Activated CD8-positive, alpha-beta T cell treated with anti-CD3 and anti-CD28 coated beads for 36 hours (primary cell): ENCODE measurements at regions not wholly inside any gene's neighbourhood (a gene's known extent, or its start where the extent isn't known, plus 50 kb on each side); places are given as distances from the start of the nearest gene placed in this dataset.

Experiments used
- ATAC-seq: fragments of 200-7000 bp; cut with Tn5 transposase; one replicate; pipeline ENCODE4 v1.10.0; 2021; ENCODE audit warnings: mild to moderate bottlenecking, moderate library complexity
- CTCF ChIA-PET: fragments of 350-600 bp; sonication (Branson Sonifier 250); formaldehyde crosslinking; loops from one replicate; lab custom pipeline; 2021; ENCODE audit warnings: antibody characterized with exemption; lab: Charles Lee
- POLR2A ChIA-PET: fragments of 350-600 bp; sonication (Branson Sonifier 250); formaldehyde crosslinking; loops from one replicate; lab custom pipeline; 2021; ENCODE audit warnings: antibody characterized with exemption; lab: Charles Lee
- DNase-seq: peaks from one replicate; pipeline ENCODE4 v3.0.0-alpha.2; 2020
- H3K27ac Mint-ChIP-seq: one replicate; pipeline ENCODE4 v1.8.0; 2021; ENCODE audit warnings: mild to moderate bottlenecking, mixed read lengths
- H3K27me3 Mint-ChIP-seq: one replicate; pipeline ENCODE4 v1.8.0; 2021; ENCODE audit warnings: mixed read lengths
- H3K36me3 Mint-ChIP-seq: one replicate; pipeline ENCODE4 v1.8.0; 2021; ENCODE audit warnings: low read depth, mixed read lengths
- H3K4me1 Mint-ChIP-seq: one replicate; pipeline ENCODE4 v1.8.0; 2021; ENCODE audit warnings: low read depth, mixed read lengths
- H3K4me3 Mint-ChIP-seq: one replicate; pipeline ENCODE4 v1.8.0; 2021; ENCODE audit warnings: mild to moderate bottlenecking, moderate library complexity, mixed read lengths
- H3K9me3 Mint-ChIP-seq: one replicate; pipeline ENCODE4 v1.8.0; 2021; ENCODE audit warnings: mixed read lengths
- CTCF ChIP-seq: fragments of 200-600 bp; IDR thresholded peaks from one replicate; pipeline ENCODE4 v1.8.0; 2022; ENCODE audit warnings: antibody characterized with exemption, mild to moderate bottlenecking
- intact Hi-C: fragments of 100-400 bp; cut with micrococcal nuclease; formaldehyde crosslinking; loops from one replicate; pipeline ENCODE4 v1.10.0; 2022

GRCh38 chr9:99588299-99588698 is 233.4 kb upstream of the NR4A3 start:
- intact Hi-C loops = no loop called here
- Mint-ChIP-seq H3K27ac (no peak overlapping the region), H3K4me1 (no peaks in the 10 kb centered on the region), H3K9me3 (no peaks in the 10 kb centered on the region), H3K36me3 (no peaks in the 10 kb centered on the region), H3K27me3 (peaks cover 15% of the 10 kb centered on the region), H3K4me3 (no peak overlapping the region)
- CTCF ChIA-PET = no interaction called here
- no peak for DNase-seq
- TF ChIP-seq CTCF = no peak
- POLR2A ChIA-PET = no interaction called here
- no peak for ATAC-seq

GRCh38 chr9:99588747-99589146 is 232.9 kb upstream of the NR4A3 start:
- Mint-ChIP-seq H3K27ac (no peak overlapping the region), H3K4me1 (no peaks in the 10 kb centered on the region), H3K9me3 (no peaks in the 10 kb centered on the region), H3K27me3 (peaks cover 13% of the 10 kb centered on the region), H3K4me3 (no peak overlapping the region), H3K36me3 (no peaks in the 10 kb centered on the region)
- ChIA-PET POLR2A (no interaction called here), CTCF (no interaction called here)
- ATAC-seq (no peak), DNase-seq (no peak)
- no peak for TF ChIP-seq CTCF
- intact Hi-C loops = no loop called here

GRCh38 chr9:99590410-99590809 is 231.3 kb upstream of the NR4A3 start:
- ChIA-PET CTCF (interaction anchor here (0.7 kb wide), 1 partner anchor 9 kb away, joined by 3 read pairs; no protein-coding TSS in a partner anchor), POLR2A (no interaction called here)
- TF ChIP-seq CTCF = no peak
- no peak overlapping the region for H3K4me3 Mint-ChIP-seq
- ATAC-seq = no peak
- peaks cover 17% of the 10 kb centered on the region for H3K27me3 Mint-ChIP-seq
- intact Hi-C loops = no loop called here
- H3K4me1 Mint-ChIP-seq = no peaks in the 10 kb centered on the region
- H3K9me3 Mint-ChIP-seq = no peaks in the 10 kb centered on the region
- no peak for DNase-seq
- no peak overlapping the region for H3K27ac Mint-ChIP-seq
- no peaks in the 10 kb centered on the region for H3K36me3 Mint-ChIP-seq

GRCh38 chr9:99590840-99591239 is 230.8 kb upstream of the NR4A3 start:
- intact Hi-C loops = no loop called here
- no peak for TF ChIP-seq CTCF
- no peaks in the 10 kb centered on the region for H3K9me3 Mint-ChIP-seq
- H3K27me3 Mint-ChIP-seq = peaks cover 17% of the 10 kb centered on the region
- no peaks in the 10 kb centered on the region for H3K36me3 Mint-ChIP-seq
- H3K4me1 Mint-ChIP-seq = peaks cover 3% of the 10 kb centered on the region
- POLR2A ChIA-PET = no interaction called here
- H3K27ac Mint-ChIP-seq = no peak overlapping the region
- no peak for ATAC-seq
- no peak for DNase-seq
- no peak overlapping the region for H3K4me3 Mint-ChIP-seq
- CTCF ChIA-PET = interaction anchor here (0.7 kb wide), 1 partner anchor 9 kb away, joined by 3 read pairs; no protein-coding TSS in a partner anchor

- no peak overlapping the region for H3K27ac Mint-ChIP-seq
- H3K27me3 Mint-ChIP-seq = peaks cover 17% of the 10 kb centered on the region
- H3K9me3 Mint-ChIP-seq = no peaks in the 10 kb centered on the region
- ChIA-PET CTCF (no interaction called here), POLR2A (no interaction called here)
- ATAC-seq (no peak), DNase-seq (no peak)
- intact Hi-C loops = no loop called here
- no peak overlapping the region for H3K4me3 Mint-ChIP-seq
- H3K36me3 Mint-ChIP-seq = no peaks in the 10 kb centered on the region
- no peak for TF ChIP-seq CTCF
- H3K4me1 Mint-ChIP-seq = peaks cover 5% of the 10 kb centered on the region
These were observed 229.9 kb upstream of the NR4A3 start for GRCh38 chr9:99591770-99592169.
